ENCODE measurements at regions not wholly inside any gene's neighbourhood (a gene's known extent, or its start where the extent isn't known, plus 50 kb on each side); places are given as distances from the start of the nearest gene placed in this dataset.

GRCh38 chr2:195507447-195508138, 149.4 kb upstream of the SLC39A10 start:
- Histone ChIP-seq H2BK5ac (ENCODE audit: low read depth, low read length, poor library complexity, severe bottlenecking) (no peak overlapping the region), H3K18ac (ENCODE audit: low read depth in 1 of 2, low read length in 2 of 2) (no peak overlapping the region), H3K4me3 (ENCODE audit: insufficient read depth in 1 of 2, low read depth in 1 of 2, low read length in 2 of 2) (no peak overlapping the region), H3K14ac (ENCODE audit: low read length in 2 of 2) (no peak overlapping the region), H2AFZ (ENCODE audit: low read depth, low read length) (no peak overlapping the region), H3K79me1 (replicated peaks; ENCODE audit: low read length, poor library complexity, severe bottlenecking) (no peaks in the 10 kb centered on the region), H2BK15ac (ENCODE audit: low read depth, poor library complexity, severe bottlenecking) (no peak overlapping the region), H4K91ac (ENCODE audit: low read length) (no peak overlapping the region), H3K23ac (ENCODE audit: low read length in 2 of 2) (no peak overlapping the region), H3K36me3 (ENCODE audit: control insufficient read depth in 1 of 2, insufficient read depth in 2 of 2, low read depth in 1 of 2, low read length in 2 of 2) (no peaks in the 10 kb centered on the region), H2BK120ac (ENCODE audit: low read depth, low read length) (no peak overlapping the region), H3K9ac (ENCODE audit: low read length) (no peak overlapping the region), H3K27ac (ENCODE audit: low read length, poor library complexity, severe bottlenecking) (no peak overlapping the region), H3K27me3 (ENCODE audit: control insufficient read depth in 1 of 2, insufficient read depth in 1 of 2, low read length in 2 of 2) (no peaks in the 10 kb centered on the region), H3K4ac (ENCODE audit: low read depth in 1 of 2, low read length in 2 of 2) (no peak overlapping the region), H2AK5ac (ENCODE audit: low read length, severe bottlenecking) (no peak overlapping the region), H4K8ac (ENCODE audit: low read length) (no peak overlapping the region), H2BK12ac (ENCODE audit: low read length in 2 of 2) (no peak overlapping the region), H3K4me1 (ENCODE audit: control insufficient read depth, insufficient read depth, low read depth, low read length) (no peaks in the 10 kb centered on the region), H3K9me3 (ENCODE audit: control insufficient read depth, low read length) (no peaks in the 10 kb centered on the region), H3K4me2 (ENCODE audit: low read length, poor library complexity, severe bottlenecking) (no peak overlapping the region)
- DNase-seq: no peak
- 80% methylated on average over 2 of the region's 3 CpGs for WGBS

- H4K91ac ChIP-seq (ENCODE audit: low read length): no peak overlapping the region
- H3K27me3 ChIP-seq (ENCODE audit: control insufficient read depth in 1 of 2, insufficient read depth in 1 of 2, low read length in 2 of 2): no peaks in the 10 kb centered on the region
- H4K8ac ChIP-seq (ENCODE audit: low read length): no peak overlapping the region
- H3K27ac ChIP-seq (ENCODE audit: low read length, poor library complexity, severe bottlenecking): no peak overlapping the region
- 86% methylated on average over 1 of the region's 2 CpGs for WGBS
- H3K4me3 ChIP-seq (ENCODE audit: insufficient read depth in 1 of 2, low read depth in 1 of 2, low read length in 2 of 2): no peak overlapping the region
- no peak overlapping the region for H3K4ac ChIP-seq (ENCODE audit: low read depth in 1 of 2, low read length in 2 of 2)
- H2BK15ac ChIP-seq (ENCODE audit: low read depth, poor library complexity, severe bottlenecking): no peak overlapping the region
- no peak overlapping the region for H3K14ac ChIP-seq (ENCODE audit: low read length in 2 of 2)
- no peak overlapping the region for H2BK120ac ChIP-seq (ENCODE audit: low read depth, low read length)
- no peaks in the 10 kb centered on the region for H3K79me1 ChIP-seq (replicated peaks; ENCODE audit: low read length, poor library complexity, severe bottlenecking)
- H3K9ac ChIP-seq (ENCODE audit: low read length): no peak overlapping the region
- no peak overlapping the region for H2BK12ac ChIP-seq (ENCODE audit: low read length in 2 of 2)
- no peak overlapping the region for H3K23ac ChIP-seq (ENCODE audit: low read length in 2 of 2)
- H3K9me3 ChIP-seq (ENCODE audit: control insufficient read depth, low read length): no peaks in the 10 kb centered on the region
- no peak overlapping the region for H3K18ac ChIP-seq (ENCODE audit: low read depth in 1 of 2, low read length in 2 of 2)
- no peak overlapping the region for H3K4me2 ChIP-seq (ENCODE audit: low read length, poor library complexity, severe bottlenecking)
- no peak overlapping the region for H2BK5ac ChIP-seq (ENCODE audit: low read depth, low read length, poor library complexity, severe bottlenecking)
- no peaks in the 10 kb centered on the region for H3K36me3 ChIP-seq (ENCODE audit: control insufficient read depth in 1 of 2, insufficient read depth in 2 of 2, low read depth in 1 of 2, low read length in 2 of 2)
- no peak overlapping the region for H2AFZ ChIP-seq (ENCODE audit: low read depth, low read length)
- no peak overlapping the region for H2AK5ac ChIP-seq (ENCODE audit: low read length, severe bottlenecking)
- H3K4me1 ChIP-seq (ENCODE audit: control insufficient read depth, insufficient read depth, low read depth, low read length): no peaks in the 10 kb centered on the region
- no peak for DNase-seq
Observed at GRCh38 chr2:195505701-195506100, 151.3 kb upstream of the SLC39A10 start.

GRCh38 chr2:195503208-195503607, 153.8 kb upstream of the SLC39A10 start:
- H2AK5ac ChIP-seq (ENCODE audit: low read length, severe bottlenecking): no peak overlapping the region
- no peak overlapping the region for H3K9ac ChIP-seq (ENCODE audit: low read length)
- no peak overlapping the region for H3K4ac ChIP-seq (ENCODE audit: low read depth in 1 of 2, low read length in 2 of 2)
- H3K4me3 ChIP-seq (ENCODE audit: insufficient read depth in 1 of 2, low read depth in 1 of 2, low read length in 2 of 2): no peak overlapping the region
- H2AFZ ChIP-seq (ENCODE audit: low read depth, low read length): no peak overlapping the region
- H3K4me2 ChIP-seq (ENCODE audit: low read length, poor library complexity, severe bottlenecking): no peak overlapping the region
- no peaks in the 10 kb centered on the region for H3K79me1 ChIP-seq (replicated peaks; ENCODE audit: low read length, poor library complexity, severe bottlenecking)
- no peak overlapping the region for H2BK12ac ChIP-seq (ENCODE audit: low read length in 2 of 2)
- H3K27me3 ChIP-seq (ENCODE audit: control insufficient read depth in 1 of 2, insufficient read depth in 1 of 2, low read length in 2 of 2): no peaks in the 10 kb centered on the region
- no peak overlapping the region for H3K23ac ChIP-seq (ENCODE audit: low read length in 2 of 2)
- no peak overlapping the region for H4K8ac ChIP-seq (ENCODE audit: low read length)
- H2BK5ac ChIP-seq (ENCODE audit: low read depth, low read length, poor library complexity, severe bottlenecking): no peak overlapping the region
- H4K91ac ChIP-seq (ENCODE audit: low read length): no peak overlapping the region
- no peak overlapping the region for H2BK120ac ChIP-seq (ENCODE audit: low read depth, low read length)
- H3K36me3 ChIP-seq (ENCODE audit: control insufficient read depth in 1 of 2, insufficient read depth in 2 of 2, low read depth in 1 of 2, low read length in 2 of 2): no peaks in the 10 kb centered on the region
- H2BK15ac ChIP-seq (ENCODE audit: low read depth, poor library complexity, severe bottlenecking): no peak overlapping the region
- no peak overlapping the region for H3K14ac ChIP-seq (ENCODE audit: low read length in 2 of 2)
- DNase-seq: no peak
- H3K18ac ChIP-seq (ENCODE audit: low read depth in 1 of 2, low read length in 2 of 2): no peak overlapping the region
- 82% methylated on average over 4 of the region's 6 CpGs for WGBS
- H3K4me1 ChIP-seq (ENCODE audit: control insufficient read depth, insufficient read depth, low read depth, low read length): no peaks in the 10 kb centered on the region
- H3K9me3 ChIP-seq (ENCODE audit: control insufficient read depth, low read length): no peaks in the 10 kb centered on the region
- H3K27ac ChIP-seq (ENCODE audit: low read length, poor library complexity, severe bottlenecking): no peak overlapping the region

- Histone ChIP-seq H2AFZ (ENCODE audit: low read depth, low read length) (no peak overlapping the region), H3K14ac (ENCODE audit: low read length in 2 of 2) (no peak overlapping the region), H2BK120ac (ENCODE audit: low read depth, low read length) (no peak overlapping the region), H3K4me1 (ENCODE audit: control insufficient read depth, insufficient read depth, low read depth, low read length) (no peaks in the 10 kb centered on the region), H3K18ac (ENCODE audit: low read depth in 1 of 2, low read length in 2 of 2) (no peak overlapping the region), H2AK5ac (ENCODE audit: low read length, severe bottlenecking) (no peak overlapping the region), H3K27me3 (ENCODE audit: control insufficient read depth in 1 of 2, insufficient read depth in 1 of 2, low read length in 2 of 2) (no peaks in the 10 kb centered on the region), H3K9me3 (ENCODE audit: control insufficient read depth, low read length) (no peaks in the 10 kb centered on the region), H2BK15ac (ENCODE audit: low read depth, poor library complexity, severe bottlenecking) (no peak overlapping the region), H2BK5ac (ENCODE audit: low read depth, low read length, poor library complexity, severe bottlenecking) (no peak overlapping the region), H3K23ac (ENCODE audit: low read length in 2 of 2) (no peak overlapping the region), H3K27ac (ENCODE audit: low read length, poor library complexity, severe bottlenecking) (no peak overlapping the region), H3K36me3 (ENCODE audit: control insufficient read depth in 1 of 2, insufficient read depth in 2 of 2, low read depth in 1 of 2, low read length in 2 of 2) (no peaks in the 10 kb centered on the region), H3K4me2 (ENCODE audit: low read length, poor library complexity, severe bottlenecking) (no peak overlapping the region), H3K79me1 (replicated peaks; ENCODE audit: low read length, poor library complexity, severe bottlenecking) (no peaks in the 10 kb centered on the region), H4K91ac (ENCODE audit: low read length) (no peak overlapping the region), H3K4ac (ENCODE audit: low read depth in 1 of 2, low read length in 2 of 2) (no peak overlapping the region), H3K9ac (ENCODE audit: low read length) (no peak overlapping the region), H3K4me3 (ENCODE audit: insufficient read depth in 1 of 2, low read depth in 1 of 2, low read length in 2 of 2) (no peak overlapping the region), H2BK12ac (ENCODE audit: low read length in 2 of 2) (no peak overlapping the region), H4K8ac (ENCODE audit: low read length) (no peak overlapping the region)
- 88% methylated on average over 7 of the region's 7 CpGs for WGBS
- DNase-seq: no peak
Observed at GRCh38 chr2:195501746-195502145, 155.3 kb upstream of the SLC39A10 start.
